Posterior cingulate gyrus (tissue), 11 donors: ENCODE measurements at regions not wholly inside any gene's neighbourhood (a gene's known extent, or its start where the extent isn't known, plus 50 kb on each side); places are given as distances from the start of the nearest gene placed in this dataset.
A peak's percentile ranks its signal among the peaks of the same experiment; 100 is the strongest.

Source experiments
- DNase-seq, 10 donors: peaks; one replicate each; pipeline versions ENCODE4 v3.0.0 to v3.0.0-alpha.2; 2020 to 2021; ENCODE audit warnings: mixed read lengths in 3 of 10
- intact Hi-C: fragments of 100-400 bp; cut with DNase I; formaldehyde crosslinking; loops from one replicate; pipeline ENCODE4 v1.15.1; 2023

GRCh38 chr12:124517260-124518050 lies 50.0 kb downstream of the NCOR2 start:
- intact Hi-C loops: loop anchor here (2.0 to 5.0 kb wide), 4 partner anchors 40 to 240 kb away; partner anchors contain the start of gene NCOR2
- peak; percentile 58 to 95 (median 75) for DNase-seq

- intact Hi-C loops: loop anchor here (5.0 kb wide), 3 partner anchors 40 to 240 kb away; no protein-coding TSS in a partner anchor
- DNase-seq: no peak
These were observed 50.6 kb downstream of the NCOR2 start for GRCh38 chr12:124516850-124517249.

GRCh38 chr12:124515981-124516380 lies 51.4 kb downstream of the NCOR2 start:
- DNase-seq: peak in 1 of 10 donors; percentile 91
- intact Hi-C loops: loop anchor here (5.0 kb wide), 3 partner anchors 39 to 241 kb away; no protein-coding TSS in a partner anchor

- intact Hi-C loops: loop anchor here (5.0 kb wide), 3 partner anchors 38 to 242 kb away; no protein-coding TSS in a partner anchor
These were observed 52.1 kb downstream of the NCOR2 start for GRCh38 chr12:124514996-124515932.

GRCh38 chr12:124514145-124514995 lies 53.0 kb downstream of the NCOR2 start:
- intact Hi-C loops: no loop called here
- DNase-seq: peak in 1 of 10 donors; percentile 77

More at GRCh38 chr12:124514996-124515932, 52.1 kb downstream of the NCOR2 start:
- no peak for DNase-seq

GRCh38 chr12:124513297-124513867 lies 54.0 kb downstream of the NCOR2 start:
- intact Hi-C loops: no loop called here
- DNase-seq: no peak

GRCh38 chr12:124512667-124513296 lies 54.6 kb downstream of the NCOR2 start:
- intact Hi-C loops: no loop called here
- DNase-seq: peak in 8 of 10 donors; percentile 65 to 96 (median 72)

- intact Hi-C loops: no loop called here
- peak in 1 of 10 donors; percentile 83 for DNase-seq
These were observed 56.0 kb downstream of the NCOR2 start for GRCh38 chr12:124511259-124511985.

GRCh38 chr12:124510301-124510970 lies 57.0 kb downstream of the NCOR2 start:
- intact Hi-C loops: no loop called here

GRCh38 chr12:124509676-124510300 lies 57.6 kb downstream of the NCOR2 start:
- peak in 8 of 10 donors; percentile 36 to 93 (median 59) for DNase-seq

More at GRCh38 chr12:124510301-124510970, 57.0 kb downstream of the NCOR2 start:
- DNase-seq: peak in 7 of 10 donors; percentile 39 to 94 (median 54)

GRCh38 chr12:124509300-124509675 lies 58.1 kb downstream of the NCOR2 start:
- intact Hi-C loops: loop anchor here (5.0 kb wide), 1 partner anchor 52 kb away; no protein-coding TSS in a partner anchor

More at GRCh38 chr12:124509676-124510300, 57.6 kb downstream of the NCOR2 start:
- intact Hi-C loops: loop anchor here (5.0 kb wide), 1 partner anchor 52 kb away; no protein-coding TSS in a partner anchor

GRCh38 chr12:124508381-124509079 lies 58.9 kb downstream of the NCOR2 start:
- no peak for DNase-seq
- intact Hi-C loops: loop anchor here (5.0 kb wide), 1 partner anchor 51 kb away; no protein-coding TSS in a partner anchor

More at GRCh38 chr12:124509300-124509675, 58.1 kb downstream of the NCOR2 start:
- no peak for DNase-seq

GRCh38 chr12:124507188-124508109 lies 60.0 kb downstream of the NCOR2 start:
- peak in 1 of 10 donors; percentile 82 for DNase-seq
- intact Hi-C loops: loop anchor here (5.0 kb wide), 1 partner anchor 50 kb away; no protein-coding TSS in a partner anchor

- DNase-seq: no peak
- intact Hi-C loops: loop anchor here (5.0 kb wide), 1 partner anchor 49 kb away; no protein-coding TSS in a partner anchor
These were observed 60.6 kb downstream of the NCOR2 start for GRCh38 chr12:124506832-124507153.
